ENCODE measurements at regions not wholly inside any gene's neighbourhood (a gene's known extent, or its start where the extent isn't known, plus 50 kb on each side); places are given as distances from the start of the nearest gene placed in this dataset.

- H3K14ac ChIP-seq (replicated peaks; ENCODE audit: low read depth, low read length): peak overlapping the region; percentile 23; the same call in 1 of the 2 replicates
- dilution Hi-C loops (cut with HindIII; ENCODE audit: low sequenced_read_pairs, unreplicated experiment) (no loop called here), in situ Hi-C loops (cut with MboI; ENCODE audit: low sequenced_read_pairs) (loop anchor here (25.0 kb wide), 1 partner anchor 906 kb away; no protein-coding TSS in a partner anchor), intact Hi-C loops (cut with micrococcal nuclease) (loop anchor here (10.0 kb wide), 1 partner anchor 343 kb away; no protein-coding TSS in a partner anchor)
- H3K56ac ChIP-seq (ENCODE audit: extremely low read depth, insufficient read depth, low read length): 0 out of 2 replicates have a peak overlapping the region, but pooled peaks have one; percentile 45
- H4K20me1 ChIP-seq (ENCODE audit: insufficient read depth, low read length): no peaks in the 10 kb centered on the region
- H2AFZ ChIP-seq (replicated peaks; ENCODE audit: low read length, poor library complexity): no peak overlapping the region
- peak overlapping the region; percentile 79; the same call in 1 of the 2 replicates for H2BK20ac ChIP-seq (ENCODE audit: low read depth, low read length)
- H3K4me3 ChIP-seq (ENCODE audit: insufficient read depth, low read depth, low read length): no peak overlapping the region
- no peak overlapping the region for H3K27ac ChIP-seq (ENCODE audit: insufficient read depth, low read length)
- TF ChIP-seq USF2 (IDR thresholded peaks at IDR 0.05; ENCODE audit: low read depth, low read length): no peak
- no peak for TF ChIP-seq BHLHE40 (IDR thresholded peaks at IDR 0.05; ENCODE audit: low read depth, low read length)
- TF ChIP-seq NFE2L2 (IDR thresholded peaks at IDR 0.05; ENCODE audit: low read depth, low read length): no peak
- TF ChIP-seq MXI1 (IDR thresholded peaks at IDR 0.05; ENCODE audit: borderline replicate concordance, low read depth, low read length): no peak
- no peak for TF ChIP-seq SMC3 (IDR thresholded peaks at IDR 0.05; ENCODE audit: low read depth, low read length)
- TF ChIP-seq CHD1 (IDR thresholded peaks at IDR 0.05; ENCODE audit: low read depth, low read length): no peak
- no peak for TF ChIP-seq CTCF (conservative IDR thresholded peaks at IDR 0.05; ENCODE audit: low read depth, low read length)
- no peak for TF ChIP-seq RAD21 (IDR thresholded peaks at IDR 0.05; ENCODE audit: low read length)
- no peak for TF ChIP-seq CEBPB (IDR thresholded peaks at IDR 0.05; ENCODE audit: low read depth, low read length)
- TF ChIP-seq MAZ (IDR thresholded peaks at IDR 0.05; ENCODE audit: borderline replicate concordance, low read depth, low read length): no peak
- TF ChIP-seq POLR2A (IDR thresholded peaks at IDR 0.05; ENCODE audit: low read depth, low read length): no peak
- no peak for TF ChIP-seq FOS (IDR thresholded peaks at IDR 0.05; ENCODE audit: low read depth, low read length)
- no peak for TF ChIP-seq RCOR1 (IDR thresholded peaks at IDR 0.05; ENCODE audit: insufficient replicate concordance, low read length)
- TF ChIP-seq ELK1 (IDR thresholded peaks at IDR 0.05; ENCODE audit: borderline replicate concordance, low read depth, low read length): no peak
- no peak for TF ChIP-seq MAFK (IDR thresholded peaks at IDR 0.05; ENCODE audit: low read depth, low read length)
- no peak for TF ChIP-seq RFX5 (IDR thresholded peaks at IDR 0.05; ENCODE audit: low read depth, low read length)
- no peaks in the 10 kb centered on the region for H3K79me1 ChIP-seq (ENCODE audit: low read depth in 1 of 2, low read length in 2 of 2)
- ATAC-seq (ENCODE audit: low read depth) (peak; percentile 31), DNase-seq (peak; percentile 37)
- peak overlapping the region in 1 of 2 experiments; percentile 81; a peak in 3 of 4 replicates for H4K8ac ChIP-seq (ENCODE audit: low read depth in 2 of 2, low read length in 2 of 2)
- H2BK120ac ChIP-seq (ENCODE audit: low read depth, low read length): peak overlapping the region; percentile 73
- no peaks in the 10 kb centered on the region for H3K36me3 ChIP-seq (ENCODE audit: control insufficient read depth, insufficient read depth, low read length)
- no peak overlapping the region for H3K9ac ChIP-seq (ENCODE audit: low read depth, low read length)
- peak overlapping the region; percentile 52; the same call in 1 of the 2 replicates for H4K5ac ChIP-seq (ENCODE audit: low read depth, low read length)
- WGBS, 2 experiments (ENCODE audit: extremely low coverage in 2 of 2, insufficient read length in 1 of 2): no CpG with 5 or more reads among the region's 1 CpG
- peak overlapping the region; percentile 64; the same call in 1 of the 2 replicates for H3K18ac ChIP-seq (ENCODE audit: low read depth, low read length)
- peak overlapping the region; percentile 43 for H3K4ac ChIP-seq (ENCODE audit: low read depth, low read length)
- no peaks in the 10 kb centered on the region; the same call in none of the 2 replicates for H3K9me1 ChIP-seq (ENCODE audit: insufficient read depth, low read length)
- ChIA-PET POLR2A (ENCODE audit: unreplicated experiment) (interaction anchor here (0.8 kb wide), 1 partner anchor 120 kb away, joined by 4 read pairs; no protein-coding TSS in a partner anchor), CTCF (interaction anchor here (0.5 to 1.5 kb wide), 2 partner anchors 158 to 864 kb away, joined by 6 to 7 read pairs; no protein-coding TSS in a partner anchor)
- BruUV-seq (replicated peaks): no TSS peak
- H2AK5ac ChIP-seq (ENCODE audit: low read depth, low read length): 0 out of 2 replicates have a peak overlapping the region, but pooled peaks have one; percentile 12
- H3K9me3 ChIP-seq (ENCODE audit: control insufficient read depth, insufficient read depth, low read length): no peaks in the 10 kb centered on the region
- H3K4me2 ChIP-seq (ENCODE audit: low read depth, low read length): peak overlapping the region; percentile 27; the same call in 1 of the 2 replicates
- H4K91ac ChIP-seq (ENCODE audit: insufficient read depth, low read depth, low read length): peak overlapping the region; percentile 73; the same call in 1 of the 2 replicates
- H3K23ac ChIP-seq (ENCODE audit: low read depth, low read length): peak overlapping the region; percentile 34
- H2AK9ac ChIP-seq (replicated peaks; ENCODE audit: low read depth, low read length, poor library complexity): no peak overlapping the region
- H2BK5ac ChIP-seq (ENCODE audit: low read depth, low read length, poor library complexity, severe bottlenecking): peak overlapping the region; percentile 97
- peaks cover 8% of the 10 kb centered on the region for H3K4me1 ChIP-seq (ENCODE audit: control insufficient read depth, insufficient read depth, low read length)
- H3K27me3 ChIP-seq (ENCODE audit: control insufficient read depth, insufficient read depth, low read length): no peaks in the 10 kb centered on the region
- peak overlapping the region; percentile 54; the same call in 1 of the 3 replicates for H2BK15ac ChIP-seq (ENCODE audit: low read depth, low read length)
Measured at GRCh38 chr17:71631483-71631882, 489.3 kb upstream of the SOX9 start.

Data from IMR-90 (cell line).